Esophagus muscularis mucosa (tissue), 4 donors: ENCODE measurements at regions not wholly inside any gene's neighbourhood (a gene's known extent, or its start where the extent isn't known, plus 50 kb on each side); places are given as distances from the start of the nearest gene placed in this dataset.

Experiments used
- DNase-seq: peaks from one replicate; pipeline ENCODE4 v3.0.0-alpha.2; 2017; ENCODE audit errors: extremely low spot score
- H3K27ac ChIP-seq, 4 donors: fragments of 200-600 bp; sonication (generic); replicated peaks in 1 of 4; 1 replicate in 3 of 4; 2 replicates in 1 of 4; pipeline ENCODE4 v1.5.1; 2016 to 2019; ENCODE audit warnings: mild to moderate bottlenecking in 1 of 4
- H3K27me3 ChIP-seq, 4 donors: fragments of 200-600 bp; sonication (generic); one replicate each; pipeline versions ENCODE4 v1.5.1 to v1.6.0; 2016 to 2019
- H3K36me3 ChIP-seq, 4 donors: fragments of 200-600 bp; sonication (generic); one replicate each; pipeline ENCODE4 v1.5.1; 2016 to 2019
- H3K4me1 ChIP-seq, 4 donors: fragments of 200-600 bp; sonication (generic); one replicate each; pipeline ENCODE4 v1.5.1; 2016 to 2019
- H3K4me3 ChIP-seq, 4 donors: fragments of 200-600 bp; sonication (generic); 1 replicate in 2 of 4; 2 replicates in 2 of 4; pipeline ENCODE4 v1.5.1; 2016 to 2019; ENCODE audit warnings: mild to moderate bottlenecking in 4 of 4, moderate library complexity in 1 of 4
- H3K9me3 ChIP-seq, 4 donors: fragments of 200-600 bp; sonication (generic); 1 replicate in 3 of 4; 2 replicates in 1 of 4; pipeline ENCODE4 v1.5.1; 2016 to 2019
- CTCF ChIP-seq, 3 experiments: fragments of 200-600 bp in 2 of 3; fragments of 450-650 bp in 1 of 3; sonication (generic) in 2 of 3; IDR thresholded peaks; one replicate each; pipeline ENCODE4 v1.5.1; 2017 to 2019; ENCODE audit warnings: antibody characterized with exemption in 3 of 3, mild to moderate bottlenecking in 2 of 3, moderate library complexity in 1 of 3
- EP300 ChIP-seq: sonication (generic); formaldehyde crosslinking; IDR thresholded peaks from one replicate; pipeline ENCODE4 v1.6.1; 2017; ENCODE audit warnings: antibody characterized with exemption
- POLR2A ChIP-seq: fragments of 450-650 bp; IDR thresholded peaks from one replicate; pipeline ENCODE4 v1.6.1; 2017; ENCODE audit warnings: antibody characterized with exemption, moderate library complexity, mild to moderate bottlenecking, low read depth
- POLR2AphosphoS5 ChIP-seq, 2 donors: sonication (generic); formaldehyde crosslinking; IDR thresholded peaks; one replicate each; pipeline ENCODE4 v1.6.1; 2017; ENCODE audit warnings: antibody characterized with exemption in 2 of 2
- WGBS: methylation state at CpG from one replicate; pipeline ENCODE4 v1.1.5; 2018; 5-methylcytosine and 5-hydroxymethylcytosine counted together
- intact Hi-C: fragments of 100-400 bp; cut with DNase I; formaldehyde crosslinking; loops from one replicate; pipeline ENCODE4 v1.15.1; 2023

GRCh38 chr3:35422836-35423601, 216.3 kb upstream of the ARPP21 start:
- H3K4me1 ChIP-seq, result peaks cover 0 to 6% (median 3%) of the 10 kb centered on the region in 4 donors
- no peaks in the 10 kb centered on the region for H3K27me3 ChIP-seq
- no peaks in the 10 kb centered on the region for H3K9me3 ChIP-seq
- no peak overlapping the region for H3K27ac ChIP-seq
- no peak overlapping the region for H3K4me3 ChIP-seq
- TF ChIP-seq CTCF (IDR thresholded peaks at IDR 0.05) (no peak), POLR2A (no peak), POLR2AphosphoS5 (IDR thresholded peaks at IDR 0.05) (no peak), EP300 (no peak)
- DNase-seq, result no peak
- intact Hi-C loops, result no loop called here
- no peaks in the 10 kb centered on the region for H3K36me3 ChIP-seq
- 40% methylated on average over 6 of the region's 6 CpGs for WGBS

GRCh38 chr3:35426366-35426958, 212.9 kb upstream of the ARPP21 start:
- H3K27me3 ChIP-seq, result no peaks in the 10 kb centered on the region
- H3K4me3 ChIP-seq, result no peak overlapping the region
- H3K27ac ChIP-seq, result no peak overlapping the region
- H3K9me3 ChIP-seq, result peaks cover 0 to 4% (median 0%) of the 10 kb centered on the region in 4 donors
- peaks cover 0 to 6% (median 3%) of the 10 kb centered on the region in 4 donors for H3K4me1 ChIP-seq
- H3K36me3 ChIP-seq, result no peaks in the 10 kb centered on the region
- TF ChIP-seq CTCF (IDR thresholded peaks at IDR 0.05) (no peak), POLR2A (no peak), EP300 (no peak), POLR2AphosphoS5 (IDR thresholded peaks at IDR 0.05) (no peak)
- DNase-seq, result no peak
- 82% methylated on average over 3 of the region's 3 CpGs for WGBS
- intact Hi-C loops, result no loop called here

GRCh38 chr3:35437381-35437780, 201.9 kb upstream of the ARPP21 start:
- TF ChIP-seq EP300 (no peak), POLR2A (no peak), POLR2AphosphoS5 (IDR thresholded peaks at IDR 0.05) (no peak), CTCF (IDR thresholded peaks at IDR 0.05) (no peak)
- no peaks in the 10 kb centered on the region for H3K9me3 ChIP-seq
- H3K4me1 ChIP-seq, result no peaks in the 10 kb centered on the region
- DNase-seq, result no peak
- no peaks in the 10 kb centered on the region for H3K27me3 ChIP-seq
- WGBS, result no CpG with 5 or more reads among the region's 1 CpG
- intact Hi-C loops, result no loop called here
- no peak overlapping the region for H3K27ac ChIP-seq
- H3K4me3 ChIP-seq, result no peak overlapping the region
- H3K36me3 ChIP-seq, result no peaks in the 10 kb centered on the region

- WGBS, result 77% methylated on average over 1 of the region's 1 CpG
- no peaks in the 10 kb centered on the region for H3K36me3 ChIP-seq
- H3K4me3 ChIP-seq, result no peak overlapping the region
- intact Hi-C loops, result no loop called here
- DNase-seq, result no peak
- no peaks in the 10 kb centered on the region for H3K9me3 ChIP-seq
- no peaks in the 10 kb centered on the region for H3K4me1 ChIP-seq
- TF ChIP-seq CTCF (IDR thresholded peaks at IDR 0.05), result no peak
- no peak for TF ChIP-seq POLR2AphosphoS5 (IDR thresholded peaks at IDR 0.05)
- no peak for TF ChIP-seq POLR2A
- H3K27me3 ChIP-seq, result no peaks in the 10 kb centered on the region
- H3K27ac ChIP-seq, result no peak overlapping the region
Observed at GRCh38 chr3:35438101-35438500, 201.2 kb upstream of the ARPP21 start.
